Erythroblast (primary cell): ENCODE measurements at regions not wholly inside any gene's neighbourhood (a gene's known extent, or its start where the extent isn't known, plus 50 kb on each side); places are given as distances from the start of the nearest gene placed in this dataset.

Experiments used
- GATA1 ChIP-seq: IDR thresholded peaks from 2 replicates; pipeline ENCODE4 v1.6.1; 2011; ENCODE audit warnings: low read depth, mild to moderate bottlenecking, control low read depth, low read length, moderate library complexity
- POLR2A ChIP-seq: IDR thresholded peaks from 2 replicates; pipeline ENCODE4 v1.6.1; 2011; ENCODE audit warnings: mild to moderate bottlenecking, low read length

DNA sequence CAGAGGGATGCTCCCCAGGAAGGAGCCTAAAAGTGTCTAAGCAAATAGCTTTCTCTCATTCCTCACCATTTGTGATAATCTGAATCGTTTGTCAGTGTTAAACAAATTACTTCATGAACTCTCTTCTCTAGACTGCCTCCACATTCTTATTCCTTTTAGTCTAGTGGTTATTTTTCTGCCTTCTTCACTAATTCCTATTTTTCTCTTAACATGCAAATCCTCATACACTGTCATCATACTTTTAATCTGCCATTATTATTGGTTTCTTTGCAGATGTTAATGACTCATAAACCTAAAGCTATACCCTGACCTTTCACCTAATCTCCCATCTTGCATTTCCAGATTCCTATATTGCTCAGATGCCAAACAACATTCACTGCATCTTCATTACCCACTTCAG, 428.9 kb downstream of the EFNA5 start:
- TF ChIP-seq GATA1 (no peak), POLR2A (no peak)
